ENCODE measurements at regions not wholly inside any gene's neighbourhood (a gene's known extent, or its start where the extent isn't known, plus 50 kb on each side); places are given as distances from the start of the nearest gene placed in this dataset.
A peak's percentile ranks its signal among the peaks of the same experiment; 100 is the strongest.

GRCh38 chr4:175884048-175884447 lies 72.0 kb upstream of the GPM6A start:
- Mint-ChIP-seq H3K9me3 (peaks cover 4% of the 10 kb centered on the region), H3K4me1 (no peaks in the 10 kb centered on the region), H3K27me3 (ENCODE audit: low read depth, poor library complexity) (no peaks in the 10 kb centered on the region), H3K36me3 (ENCODE audit: low read depth) (no peaks in the 10 kb centered on the region), H3K4me3 (no peak overlapping the region), H3K27ac (no peak overlapping the region)
- TF ChIP-seq CTCF (IDR thresholded peaks at IDR 0.05): no peak
- no peak for DNase-seq

- Mint-ChIP-seq H3K4me1 (no peaks in the 10 kb centered on the region), H3K27ac (no peak overlapping the region), H3K36me3 (ENCODE audit: low read depth) (no peaks in the 10 kb centered on the region), H3K9me3 (no peaks in the 10 kb centered on the region), H3K4me3 (no peak overlapping the region), H3K27me3 (ENCODE audit: low read depth, poor library complexity) (no peaks in the 10 kb centered on the region)
- no peak for TF ChIP-seq CTCF (IDR thresholded peaks at IDR 0.05)
- no peak for DNase-seq
Observed at GRCh38 chr4:175891231-175891630, 79.2 kb upstream of the GPM6A start.

GRCh38 chr4:175891851-175892250 lies 79.8 kb upstream of the GPM6A start:
- DNase-seq: no peak
- no peak overlapping the region for H3K27ac Mint-ChIP-seq
- H3K9me3 Mint-ChIP-seq: no peaks in the 10 kb centered on the region
- no peaks in the 10 kb centered on the region for H3K36me3 Mint-ChIP-seq (ENCODE audit: low read depth)
- H3K4me3 Mint-ChIP-seq: no peak overlapping the region
- H3K27me3 Mint-ChIP-seq (ENCODE audit: low read depth, poor library complexity): no peaks in the 10 kb centered on the region
- no peaks in the 10 kb centered on the region for H3K4me1 Mint-ChIP-seq
- TF ChIP-seq CTCF (IDR thresholded peaks at IDR 0.05): peak; percentile 39

GRCh38 chr4:175905925-175906324 lies 93.9 kb upstream of the GPM6A start:
- Mint-ChIP-seq H3K27ac (no peak overlapping the region), H3K9me3 (peaks cover under 1% of the 10 kb centered on the region), H3K4me1 (no peaks in the 10 kb centered on the region), H3K27me3 (ENCODE audit: low read depth, poor library complexity) (no peaks in the 10 kb centered on the region), H3K4me3 (no peak overlapping the region), H3K36me3 (ENCODE audit: low read depth) (no peaks in the 10 kb centered on the region)
- DNase-seq: no peak
- TF ChIP-seq CTCF (IDR thresholded peaks at IDR 0.05): no peak

GRCh38 chr4:175906384-175906783 lies 94.3 kb upstream of the GPM6A start:
- Mint-ChIP-seq H3K27ac (no peak overlapping the region), H3K27me3 (ENCODE audit: low read depth, poor library complexity) (no peaks in the 10 kb centered on the region), H3K4me3 (no peak overlapping the region), H3K4me1 (no peaks in the 10 kb centered on the region), H3K9me3 (no peaks in the 10 kb centered on the region), H3K36me3 (ENCODE audit: low read depth) (no peaks in the 10 kb centered on the region)
- DNase-seq: no peak
- no peak for TF ChIP-seq CTCF (IDR thresholded peaks at IDR 0.05)

GRCh38 chr4:175910700-175911099 lies 98.6 kb upstream of the GPM6A start:
- no peaks in the 10 kb centered on the region for H3K4me1 Mint-ChIP-seq

More at GRCh38 chr4:175910700-175911099, 98.6 kb upstream of the GPM6A start:
- no peak for TF ChIP-seq CTCF (IDR thresholded peaks at IDR 0.05)
- Mint-ChIP-seq H3K27ac (peak overlapping the region; percentile 2), H3K36me3 (ENCODE audit: low read depth) (no peaks in the 10 kb centered on the region), H3K27me3 (ENCODE audit: low read depth, poor library complexity) (no peaks in the 10 kb centered on the region), H3K9me3 (no peaks in the 10 kb centered on the region), H3K4me3 (no peak overlapping the region)
- DNase-seq: no peak

All from nephron progenitor cell (in vitro differentiated cells).